GM12878 (cell line): ENCODE measurements at regions not wholly inside any gene's neighbourhood (a gene's known extent, or its start where the extent isn't known, plus 50 kb on each side); places are given as distances from the start of the nearest gene placed in this dataset.

ENCODE experiments used
- ATAC-seq: fragments of 200-7000 bp; cut with Tn5 transposase; 3 replicates; pipeline ENCODE4 v1.9.1; 2020; ENCODE audit warnings: mild to moderate bottlenecking, moderate library complexity
- BruUV-seq: library from RNA; stranded (reverse); fragments of 400-500 nt; replicated peaks from 2 replicates; lab custom pipeline; 2021; lab: Mats Ljungman, UMichigan
- CTCF ChIA-PET: fragments of 300-600 bp; sonication (Branson Sonifier 250); formaldehyde crosslinking; extraction: SDS; loops from one replicate; lab custom pipeline; 2021; ENCODE audit warnings: inconsistent platforms; lab: Yijun Ruan, JAX
- POLR2A ChIA-PET: fragments of 350-600 bp; formaldehyde crosslinking; extraction: SDS; loops from one replicate; lab custom pipeline; 2021; ENCODE audit warnings: inconsistent platforms; lab: Charles Lee
- RAD21 ChIA-PET: fragments of 300-600 bp; sonication (Branson Sonifier 250); formaldehyde crosslinking; loops from one replicate; lab custom pipeline; 2023; ENCODE audit warnings: antibody characterized with exemption; ENCODE audit not compliant: unreplicated experiment; lab: Charles Lee
- SMC1A ChIA-PET: fragments of 300-600 bp; sonication (Branson Sonifier 250); formaldehyde crosslinking; loops from one replicate; lab custom pipeline; 2023; ENCODE audit not compliant: unreplicated experiment, uncharacterized antibody; lab: Charles Lee
- DNase-seq: peaks from one replicate; pipeline ENCODE4 v3.0.0-alpha.2; 2011; ENCODE audit warnings: low read depth, low spot score
- FAIRE-seq: peaks from 3 replicates; lab custom pipeline; 2011; peaks lifted over from hg19 to GRCh38; lab: Jason Lieb, UNC
- H2AFZ ChIP-seq: 2 replicates; pipeline ENCODE4 v1.6.0; 2011; ENCODE audit warnings: low read depth, low read length, control low read depth; ENCODE audit not compliant: control insufficient read depth
- H3K27ac ChIP-seq: 2 replicates; pipeline ENCODE4 v1.5.1; 2011; ENCODE audit warnings: control low read depth; ENCODE audit not compliant: control insufficient read depth, insufficient read depth
- H3K27me3 ChIP-seq, 2 experiments: replicated peaks in 1 of 2; 2 replicates each; pipeline versions ENCODE4 v1.6.0 to v1.6.1; 2011; ENCODE audit warnings: low read length in 1 of 2; ENCODE audit not compliant: control insufficient read depth in 2 of 2, insufficient read depth in 2 of 2
- H3K36me3 ChIP-seq, 2 experiments: 2 replicates each; pipeline ENCODE4 v1.5.1; 2011; ENCODE audit warnings: low read length in 1 of 2; ENCODE audit not compliant: control insufficient read depth in 2 of 2, insufficient read depth in 2 of 2
- H3K4me1 ChIP-seq: 2 replicates; pipeline ENCODE4 v1.6.1; 2011; ENCODE audit warnings: mild to moderate bottlenecking, low read length, moderate library complexity, mixed read lengths; ENCODE audit not compliant: control insufficient read depth, insufficient read depth
- H3K4me2 ChIP-seq: 2 replicates; pipeline ENCODE4 v1.6.0; 2011; ENCODE audit warnings: control low read depth; ENCODE audit not compliant: control insufficient read depth, insufficient read depth
- H3K4me3 ChIP-seq: fragments of 200-600 bp; sonication (generic); 2 replicates; pipeline ENCODE4 v1.5.1; 2016
- H3K79me2 ChIP-seq: 2 replicates; pipeline ENCODE4 v1.6.0; 2011; ENCODE audit warnings: low read length; ENCODE audit not compliant: control insufficient read depth, insufficient read depth
- H3K9ac ChIP-seq: 2 replicates; pipeline ENCODE4 v1.8.0; 2011; ENCODE audit warnings: low read length, control low read depth, mixed read lengths; ENCODE audit not compliant: control insufficient read depth, insufficient read depth
- H3K9me3 ChIP-seq: replicated peaks from 3 replicates; pipeline ENCODE4 v1.5.1; 2011; ENCODE audit warnings: mild to moderate bottlenecking, low read length; ENCODE audit not compliant: control insufficient read depth, insufficient read depth
- H4K20me1 ChIP-seq: 2 replicates; pipeline ENCODE4 v1.6.0; 2011; ENCODE audit not compliant: control insufficient read depth, insufficient read depth
- ESRRA ChIP-seq: IDR thresholded peaks from 2 replicates; pipeline ENCODE4 v1.6.1; 2012; ENCODE audit warnings: mild to moderate bottlenecking, low read length, improper control_type of control experiment
- HDGF ChIP-seq: fragments of 450-650 bp; IDR thresholded peaks from 2 replicates; pipeline ENCODE4 v1.6.1; 2016; ENCODE audit warnings: antibody characterized with exemption
- IKZF2 ChIP-seq, 2 experiments: fragments of 450-650 bp; IDR thresholded peaks; 2 replicates each; pipeline ENCODE4 v1.6.1; 2017; ENCODE audit warnings: mild to moderate bottlenecking in 2 of 2, moderate library complexity in 2 of 2
- JUND ChIP-seq: IDR thresholded peaks from 2 replicates; pipeline ENCODE4 v1.6.1; 2012; ENCODE audit warnings: low read depth, mild to moderate bottlenecking, low read length, improper control_type of control experiment, moderate library complexity
- KDM1A ChIP-seq: fragments of 200-600 bp; sonication (generic); IDR thresholded peaks from 2 replicates; pipeline ENCODE4 v1.6.1; 2016; ENCODE audit warnings: borderline replicate concordance
- MYB ChIP-seq: fragments of 150-350 bp; IDR thresholded peaks from 2 replicates; pipeline ENCODE4 v1.6.1; 2014; ENCODE audit warnings: mild to moderate bottlenecking, low read depth, low read length, borderline replicate concordance
- NFXL1 ChIP-seq: fragments of 450-650 bp; IDR thresholded peaks from 2 replicates; pipeline ENCODE4 v1.6.1; 2017; ENCODE audit warnings: antibody characterized with exemption, mild to moderate bottlenecking, borderline replicate concordance
- NR2C1 ChIP-seq: fragments of 450-650 bp; IDR thresholded peaks from 2 replicates; pipeline ENCODE4 v1.6.1; 2017; ENCODE audit warnings: antibody characterized with exemption, mild to moderate bottlenecking, moderate library complexity
- POLR2AphosphoS5 ChIP-seq: IDR thresholded peaks from 2 replicates; pipeline ENCODE4 v1.6.1; 2011; ENCODE audit warnings: mild to moderate bottlenecking, low read length, inconsistent platforms
- RCOR1 ChIP-seq: conservative IDR thresholded peaks from 2 replicates; pipeline ENCODE4 v1.6.1; 2012; ENCODE audit warnings: low read depth, low read length, improper control_type of control experiment
- SIX5 ChIP-seq: IDR thresholded peaks from 2 replicates; pipeline ENCODE4 v1.6.1; 2011; ENCODE audit warnings: mild to moderate bottlenecking, low read depth, low read length, moderate library complexity; ENCODE audit not compliant: severe bottlenecking
- YBX1 ChIP-seq: fragments of 450-650 bp; IDR thresholded peaks from 2 replicates; pipeline ENCODE4 v1.6.1; 2016; ENCODE audit warnings: antibody characterized with exemption
- ZBED1 ChIP-seq: IDR thresholded peaks from 2 replicates; pipeline ENCODE4 v1.6.1; 2016; ENCODE audit warnings: borderline replicate concordance
- ZNF217 ChIP-seq: fragments of 450-650 bp; IDR thresholded peaks from 2 replicates; pipeline ENCODE4 v1.6.1; 2017; ENCODE audit warnings: antibody characterized with exemption, mild to moderate bottlenecking
- ZSCAN29 ChIP-seq: fragments of 450-650 bp; IDR thresholded peaks from 2 replicates; pipeline ENCODE4 v1.6.1; 2017; ENCODE audit warnings: mild to moderate bottlenecking, moderate library complexity
- ZZZ3 ChIP-seq: IDR thresholded peaks from 2 replicates; pipeline ENCODE4 v1.6.1; 2011; ENCODE audit warnings: low read depth; ENCODE audit not compliant: control insufficient read depth, insufficient read length
- WGBS: methylation state at CpG from one replicate; pipeline ENCODE4 v1.1.6; 2016; ENCODE audit warnings: low lambda C conversion rate; ENCODE audit not compliant: insufficient replicate concordance, insufficient coverage; ENCODE audit errors: missing lambda C conversion rate; 5-methylcytosine and 5-hydroxymethylcytosine counted together
- in situ Hi-C: fragments of 300-500 bp; cut with MboI; formaldehyde crosslinking; loops from 9 replicates; pipeline ENCODE4 v1.14.3; 2018; ENCODE audit warnings: mixed read lengths
- intact Hi-C: fragments of 100-400 bp; cut with micrococcal nuclease; formaldehyde crosslinking; loops from one replicate; pipeline ENCODE4 v1.14.2; 2022; ENCODE audit not compliant: unreplicated experiment

GRCh38 chr11:116506263-116506825 lies 266.4 kb downstream of the BUD13 start:
- Histone ChIP-seq H3K27me3 (peaks cover 8 to 14% of the 10 kb centered on the region in 2 experiments), H3K4me1 (no peaks in the 10 kb centered on the region), H3K9ac (no peak overlapping the region), H3K4me2 (no peak overlapping the region), H4K20me1 (no peaks in the 10 kb centered on the region), H3K27ac (no peak overlapping the region), H2AFZ (no peak overlapping the region), H3K36me3 (no peaks in the 10 kb centered on the region), H3K79me2 (no peaks in the 10 kb centered on the region), H3K4me3 (no peak overlapping the region), H3K9me3 (no peaks in the 10 kb centered on the region)
- TF ChIP-seq SIX5 (no peak), IKZF2 (IDR thresholded peaks at IDR 0.05) (no peak), YBX1 (no peak), POLR2AphosphoS5 (no peak), NFXL1 (no peak), ZSCAN29 (no peak)
- DNase-seq (no peak), FAIRE-seq (no peak), ATAC-seq (no peak)
- POLR2A ChIA-PET = no interaction called here
- CTCF ChIA-PET = no interaction called here
- WGBS = 0% methylated on average over 6 of the region's 6 CpGs
- RAD21 ChIA-PET = interaction anchor here (0.6 kb wide), 1 partner anchor 1539 kb away, joined by 3 read pairs; no protein-coding TSS in a partner anchor
- intact Hi-C loops = no loop called here
- SMC1A ChIA-PET = no interaction called here
- no TSS peak for BruUV-seq
- in situ Hi-C loops = no loop called here

GRCh38 chr11:116505298-116506262 lies 267.2 kb downstream of the BUD13 start:
- SMC1A ChIA-PET = no interaction called here
- ATAC-seq = no peak
- Histone ChIP-seq H3K27me3 (peaks cover 7 to 16% of the 10 kb centered on the region in 2 experiments), H3K36me3 (no peaks in the 10 kb centered on the region), H3K4me1 (no peaks in the 10 kb centered on the region), H3K4me3 (no peak overlapping the region), H3K4me2 (no peak overlapping the region), H4K20me1 (no peaks in the 10 kb centered on the region), H3K9me3 (no peaks in the 10 kb centered on the region), H3K9ac (no peak overlapping the region), H2AFZ (no peak overlapping the region), H3K79me2 (no peaks in the 10 kb centered on the region), H3K27ac (no peak overlapping the region)
- in situ Hi-C loops (no loop called here), intact Hi-C loops (no loop called here)
- no TSS peak for BruUV-seq
- POLR2A ChIA-PET = no interaction called here
- no peak for DNase-seq
- CTCF ChIA-PET = interaction anchor here (0.9 to 1.0 kb wide), 2 partner anchors 8 to 51 kb away, joined by 3 to 4 read pairs; no protein-coding TSS in a partner anchor
- RAD21 ChIA-PET = no interaction called here
- FAIRE-seq = no peak
- 20% methylated on average over 11 of the region's 12 CpGs for WGBS
- no peak for TF ChIP-seq NR2C1
- no peak for TF ChIP-seq JUND
- no peak for TF ChIP-seq MYB
- TF ChIP-seq ZZZ3 = no peak
- TF ChIP-seq ZNF217 = no peak
- no peak for TF ChIP-seq RCOR1
- TF ChIP-seq HDGF = no peak
- TF ChIP-seq ESRRA = no peak
- no peak for TF ChIP-seq KDM1A
- no peak for TF ChIP-seq ZBED1
